Astrocyte (in vitro differentiated cells and primary cell): ENCODE measurements at regions not wholly inside any gene's neighbourhood (a gene's known extent, or its start where the extent isn't known, plus 50 kb on each side); places are given as distances from the start of the nearest gene placed in this dataset.

Source experiments
- CTCF ChIP-seq: IDR thresholded peaks from 2 replicates; pipeline ENCODE4 v1.5.1; 2011; ENCODE audit warnings: low read depth, mild to moderate bottlenecking, inconsistent platforms, low read length, moderate library complexity; ENCODE audit not compliant: insufficient read depth
- EZH2 ChIP-seq: IDR thresholded peaks from 2 replicates; pipeline ENCODE4 v1.6.1; 2012; ENCODE audit warnings: mild to moderate bottlenecking, low read length, inconsistent platforms; ENCODE audit not compliant: insufficient read depth

GRCh38 chr12:63075376-63076060 is 75.5 kb downstream of the AVPR1A start:
- TF ChIP-seq CTCF, result no peak
- TF ChIP-seq EZH2, result no peak
